HCT116 (cell line): ENCODE measurements at regions not wholly inside any gene's neighbourhood (a gene's known extent, or its start where the extent isn't known, plus 50 kb on each side); places are given as distances from the start of the nearest gene placed in this dataset.

Experiments used
- ATAC-seq: fragments of 200-7000 bp; cut with Tn5 transposase; 2 replicates; pipeline ENCODE4 v1.9.1; 2020; ENCODE audit warnings: mild to moderate bottlenecking, moderate library complexity
- BruUV-seq: library from RNA; stranded (reverse); fragments of 400-500 nt; replicated peaks from 2 replicates; lab custom pipeline; 2021; lab: Mats Ljungman, UMichigan
- CTCF ChIA-PET: fragments of 300-600 bp; sonication (Branson Sonifier 250); formaldehyde crosslinking; loops from one replicate; lab custom pipeline; 2021; ENCODE audit warnings: antibody characterized with exemption; lab: Charles Lee
- POLR2A ChIA-PET: fragments of 300-600, 350-600 bp; sonication (Branson Sonifier 250); formaldehyde crosslinking; loops from one replicate; lab custom pipeline; 2021; ENCODE audit warnings: antibody characterized with exemption; lab: Charles Lee
- RAD21 ChIA-PET, 2 experiments: fragments of 300-600 bp; sonication (Branson Sonifier 250); formaldehyde crosslinking; loops; one replicate each; lab custom pipeline; 2023; ENCODE audit warnings: low total read pairs in 2 of 2; ENCODE audit not compliant: uncharacterized antibody in 2 of 2, unreplicated experiment in 2 of 2, low non-redundant PET in 1 of 2; lab: Charles Lee
- DNase-seq: peaks from one replicate; pipeline ENCODE4 v3.0.0-alpha.2; 2010; ENCODE audit warnings: low read depth, low spot score
- H2AFZ ChIP-seq: fragments of 200-600 bp; shearing (Covaris generic), sonication (generic); 2 replicates; pipeline ENCODE4 v1.6.1; 2017; ENCODE audit warnings: low read depth, mixed run types, mixed read lengths, antibody characterized with exemption, low read length; ENCODE audit not compliant: poor library complexity, severe bottlenecking
- H3K27ac ChIP-seq: 2 replicates; pipeline ENCODE4 v1.5.1; 2012; ENCODE audit warnings: low read depth, low read length
- H3K27me3 ChIP-seq: fragments of 200-600 bp; sonication (generic); 2 replicates; pipeline ENCODE4 v1.6.1; 2016; ENCODE audit warnings: mixed run types, low read length, mixed read lengths; ENCODE audit not compliant: insufficient read depth
- H3K36me3 ChIP-seq, 2 experiments: fragments of 200-500 bp in 1 of 2; fragments of 200-600 bp in 1 of 2; sonication (Bioruptor generic) in 1 of 2; sonication (generic) in 1 of 2; 2 replicates each; pipeline versions ENCODE4 v1.5.1 to v1.6.1; 2014 to 2016; ENCODE audit warnings: low read length in 2 of 2, inconsistent platforms in 1 of 2, mixed read lengths in 1 of 2, mixed run types in 1 of 2; ENCODE audit not compliant: insufficient read depth in 2 of 2, control insufficient read depth in 1 of 2
- H3K4me1 ChIP-seq, 2 experiments: fragments of 200-600 bp in 1 of 2; sonication (generic) in 1 of 2; 2 replicates each; pipeline versions ENCODE4 v1.5.1 to v1.6.1; 2012 to 2017; ENCODE audit warnings: low read length in 2 of 2, inconsistent platforms in 1 of 2, mild to moderate bottlenecking in 1 of 2, mixed read lengths in 1 of 2, mixed run types in 1 of 2, moderate library complexity in 1 of 2; ENCODE audit not compliant: insufficient read depth in 2 of 2, control insufficient read depth in 1 of 2
- H3K4me2 ChIP-seq: fragments of 200-600 bp; sonication (generic); 2 replicates; pipeline ENCODE4 v1.6.1; 2017; ENCODE audit warnings: mixed run types, low read length, mixed read lengths
- H3K4me3 ChIP-seq, 2 experiments: fragments of 200-600 bp in 1 of 2; sonication (generic) in 1 of 2; replicated peaks in 1 of 2; 2 replicates each; pipeline ENCODE4 v1.5.1; 2011 to 2016; ENCODE audit warnings: low read length in 2 of 2, control low read depth in 1 of 2, low read depth in 1 of 2, mild to moderate bottlenecking in 1 of 2, mixed read lengths in 1 of 2, mixed run types in 1 of 2
- H3K79me2 ChIP-seq: fragments of 200-600 bp; sonication (generic); 2 replicates; pipeline ENCODE4 v1.6.1; 2017; ENCODE audit warnings: mild to moderate bottlenecking, mixed run types, low read length, moderate library complexity, mixed read lengths; ENCODE audit not compliant: insufficient read depth
- H3K9ac ChIP-seq: fragments of 200-600 bp; sonication (generic); 2 replicates; pipeline ENCODE4 v1.6.1; 2016; ENCODE audit warnings: low read length, mixed read lengths
- H3K9me2 ChIP-seq: fragments of 200-600 bp; sonication (generic), shearing (Covaris generic); 2 replicates; pipeline ENCODE4 v1.6.1; 2017; ENCODE audit warnings: mixed run types, mild to moderate bottlenecking, moderate library complexity; ENCODE audit not compliant: insufficient read depth
- H3K9me3 ChIP-seq, 2 experiments: fragments of 200-500 bp in 1 of 2; fragments of 200-600 bp in 1 of 2; sonication (Bioruptor generic) in 1 of 2; sonication (generic) in 1 of 2; 2 replicates each; pipeline ENCODE4 v1.6.1; 2014 to 2017; ENCODE audit warnings: low read length in 2 of 2, mixed read lengths in 2 of 2, inconsistent platforms in 1 of 2, low read depth in 1 of 2, mild to moderate bottlenecking in 1 of 2, mixed run types in 1 of 2, moderate library complexity in 1 of 2; ENCODE audit not compliant: control insufficient read depth in 1 of 2, insufficient read depth in 1 of 2
- H4K20me1 ChIP-seq: fragments of 200-600 bp; sonication (generic), shearing (Covaris generic); 2 replicates; pipeline ENCODE4 v1.6.1; 2017; ENCODE audit warnings: mixed run types, mild to moderate bottlenecking, moderate library complexity; ENCODE audit not compliant: insufficient read depth
- CEBPB ChIP-seq: IDR thresholded peaks from 2 replicates; pipeline ENCODE4 v1.6.1; 2012; ENCODE audit warnings: low read depth
- EZH2 ChIP-seq: fragments of 200-600 bp; sonication (generic); IDR thresholded peaks from 2 replicates; pipeline ENCODE4 v1.6.1; 2017; ENCODE audit warnings: antibody characterized with exemption, mixed run types
- EZH2phosphoT487 ChIP-seq: fragments of 200-600 bp; IDR thresholded peaks from 2 replicates; pipeline ENCODE4 v1.6.1; 2018; ENCODE audit warnings: antibody characterized with exemption, borderline replicate concordance
- FOSL1 ChIP-seq: IDR thresholded peaks from 2 replicates; pipeline ENCODE4 v1.6.1; 2012; ENCODE audit warnings: low read depth
- POLR2AphosphoS5 ChIP-seq: IDR thresholded peaks from 2 replicates; pipeline ENCODE4 v1.6.1; 2011; ENCODE audit warnings: mild to moderate bottlenecking, low read depth, low read length, moderate library complexity
- SIN3A ChIP-seq: IDR thresholded peaks from 2 replicates; pipeline ENCODE4 v1.6.1; 2012; ENCODE audit warnings: low read depth
- SRF ChIP-seq: IDR thresholded peaks from 2 replicates; pipeline ENCODE4 v1.6.1; 2012; ENCODE audit warnings: low read depth
- ZNF274 ChIP-seq: fragments of 200-500 bp; sonication (Bioruptor generic); IDR thresholded peaks from 2 replicates; pipeline ENCODE4 v1.6.1; 2014; ENCODE audit warnings: mild to moderate bottlenecking, low read depth, low read length, inconsistent platforms
- intact Hi-C: fragments of 100-400 bp; cut with micrococcal nuclease; formaldehyde crosslinking; loops from 2 replicates; pipeline ENCODE4 v1.10.0; 2022
- TF ChIP-seq, protein P1 (sequence below): IDR thresholded peaks from 2 replicates; pipeline ENCODE4 v1.6.1; 2012
- TF ChIP-seq, protein P2 (sequence below): IDR thresholded peaks from 2 replicates; pipeline ENCODE4 v1.6.1; 2012; ENCODE audit warnings: low read depth

DNA sequence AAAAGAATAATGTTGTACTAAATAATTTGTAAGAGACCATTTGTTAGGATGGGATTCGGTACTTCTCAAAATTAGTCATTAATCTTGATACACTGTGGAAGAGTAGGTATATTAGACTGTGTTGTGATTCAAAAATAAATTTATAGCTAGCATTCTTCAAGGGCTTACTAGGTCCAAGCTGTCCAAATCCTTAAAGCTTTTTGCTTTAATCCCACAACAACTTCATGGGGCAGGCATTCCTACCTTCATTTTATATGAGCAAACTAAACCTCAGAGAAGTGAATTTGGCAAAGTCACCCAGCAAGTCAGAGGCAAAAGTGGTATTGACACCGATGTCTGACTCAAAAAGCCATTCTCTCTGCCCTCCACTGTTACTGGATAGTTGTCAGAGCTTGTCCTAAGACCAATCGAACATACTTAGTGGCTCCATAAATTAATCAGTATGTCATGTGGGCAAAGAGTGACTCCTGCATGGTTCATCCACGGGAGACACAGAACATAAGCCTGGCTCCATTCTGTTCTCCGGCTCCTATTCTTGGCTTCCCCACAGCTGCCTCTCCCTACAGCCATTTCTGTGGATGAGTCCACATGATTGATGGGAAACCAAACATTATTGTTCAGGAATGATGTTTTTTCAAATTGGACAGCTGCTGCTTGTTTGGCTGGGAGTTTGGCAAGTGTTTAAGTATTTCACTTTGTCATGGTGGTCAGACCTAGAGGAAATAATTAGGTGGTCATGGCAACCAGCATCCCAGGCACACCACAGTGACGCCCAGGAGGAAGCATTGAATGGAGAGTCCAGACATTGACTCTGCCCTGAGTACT is 133.4 kb upstream of the FGGY start:
- no peaks in the 10 kb centered on the region for H4K20me1 ChIP-seq
- no peaks in the 10 kb centered on the region for H3K9me2 ChIP-seq
- peaks cover 0 to 4% of the 10 kb centered on the region in 2 experiments; a peak in 1 of 4 replicates for H3K9me3 ChIP-seq
- H2AFZ ChIP-seq: no peak overlapping the region
- no peak overlapping the region for H3K27ac ChIP-seq
- H3K27me3 ChIP-seq: no peaks in the 10 kb centered on the region
- H3K4me3 ChIP-seq: no peak overlapping the region
- RAD21 ChIA-PET: no interaction called here
- H3K79me2 ChIP-seq: no peaks in the 10 kb centered on the region
- TF ChIP-seq, protein P1, sequence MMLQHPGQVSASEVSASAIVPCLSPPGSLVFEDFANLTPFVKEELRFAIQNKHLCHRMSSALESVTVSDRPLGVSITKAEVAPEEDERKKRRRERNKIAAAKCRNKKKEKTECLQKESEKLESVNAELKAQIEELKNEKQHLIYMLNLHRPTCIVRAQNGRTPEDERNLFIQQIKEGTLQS: no peak
- TF ChIP-seq SRF (no peak), ZNF274 (no peak), CEBPB (no peak), EZH2phosphoT487 (no peak), EZH2 (no peak), SIN3A (no peak), POLR2AphosphoS5 (no peak), FOSL1 (no peak)
- TF ChIP-seq, protein P2, sequence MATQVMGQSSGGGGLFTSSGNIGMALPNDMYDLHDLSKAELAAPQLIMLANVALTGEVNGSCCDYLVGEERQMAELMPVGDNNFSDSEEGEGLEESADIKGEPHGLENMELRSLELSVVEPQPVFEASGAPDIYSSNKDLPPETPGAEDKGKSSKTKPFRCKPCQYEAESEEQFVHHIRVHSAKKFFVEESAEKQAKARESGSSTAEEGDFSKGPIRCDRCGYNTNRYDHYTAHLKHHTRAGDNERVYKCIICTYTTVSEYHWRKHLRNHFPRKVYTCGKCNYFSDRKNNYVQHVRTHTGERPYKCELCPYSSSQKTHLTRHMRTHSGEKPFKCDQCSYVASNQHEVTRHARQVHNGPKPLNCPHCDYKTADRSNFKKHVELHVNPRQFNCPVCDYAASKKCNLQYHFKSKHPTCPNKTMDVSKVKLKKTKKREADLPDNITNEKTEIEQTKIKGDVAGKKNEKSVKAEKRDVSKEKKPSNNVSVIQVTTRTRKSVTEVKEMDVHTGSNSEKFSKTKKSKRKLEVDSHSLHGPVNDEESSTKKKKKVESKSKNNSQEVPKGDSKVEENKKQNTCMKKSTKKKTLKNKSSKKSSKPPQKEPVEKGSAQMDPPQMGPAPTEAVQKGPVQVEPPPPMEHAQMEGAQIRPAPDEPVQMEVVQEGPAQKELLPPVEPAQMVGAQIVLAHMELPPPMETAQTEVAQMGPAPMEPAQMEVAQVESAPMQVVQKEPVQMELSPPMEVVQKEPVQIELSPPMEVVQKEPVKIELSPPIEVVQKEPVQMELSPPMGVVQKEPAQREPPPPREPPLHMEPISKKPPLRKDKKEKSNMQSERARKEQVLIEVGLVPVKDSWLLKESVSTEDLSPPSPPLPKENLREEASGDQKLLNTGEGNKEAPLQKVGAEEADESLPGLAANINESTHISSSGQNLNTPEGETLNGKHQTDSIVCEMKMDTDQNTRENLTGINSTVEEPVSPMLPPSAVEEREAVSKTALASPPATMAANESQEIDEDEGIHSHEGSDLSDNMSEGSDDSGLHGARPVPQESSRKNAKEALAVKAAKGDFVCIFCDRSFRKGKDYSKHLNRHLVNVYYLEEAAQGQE: no peak
- H3K36me3 ChIP-seq: no peaks in the 10 kb centered on the region
- DNase-seq (no peak), ATAC-seq (no peak)
- H3K4me1 ChIP-seq: no peaks in the 10 kb centered on the region
- intact Hi-C loops: no loop called here
- no peak overlapping the region for H3K9ac ChIP-seq
- CTCF ChIA-PET: no interaction called here
- no peak overlapping the region for H3K4me2 ChIP-seq
- no TSS peak for BruUV-seq
- POLR2A ChIA-PET: no interaction called here
